ENCODE measurements at regions not wholly inside any gene's neighbourhood (a gene's known extent, or its start where the extent isn't known, plus 50 kb on each side); places are given as distances from the start of the nearest gene placed in this dataset.

DNA sequence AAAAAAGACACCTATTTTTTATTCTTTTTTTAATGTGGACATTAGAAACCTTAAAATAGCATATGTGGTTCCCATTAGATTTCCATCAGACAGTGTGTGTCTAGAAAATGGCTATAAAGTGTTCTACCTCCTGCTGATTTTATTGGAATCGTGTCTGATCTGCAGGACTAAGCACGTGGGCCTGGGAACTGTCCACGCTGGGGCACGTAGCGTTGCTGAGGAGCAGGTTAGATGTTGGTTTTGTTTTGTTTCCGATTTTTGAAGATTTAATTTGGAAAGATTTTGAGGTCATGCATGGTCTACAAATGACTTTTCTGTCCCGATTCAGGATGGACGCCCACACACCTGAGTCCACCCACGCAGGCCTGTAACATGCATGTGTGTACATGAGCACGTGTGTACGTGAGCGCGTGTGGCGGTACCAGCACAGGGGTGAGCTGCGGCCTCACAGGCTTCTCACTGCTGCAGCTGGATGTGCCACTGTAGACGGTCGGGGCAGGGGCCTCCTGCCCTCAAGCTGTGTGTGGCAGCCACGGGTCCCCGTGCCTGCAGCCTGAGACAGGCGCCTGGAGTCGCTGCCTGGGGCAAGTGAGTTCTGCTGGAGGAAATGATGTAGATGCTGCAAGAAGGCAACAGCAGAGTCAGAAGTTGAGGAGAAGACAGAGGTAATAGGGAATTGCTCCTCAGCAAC is 99.7 kb upstream of the CTDP1 start:
- no peak for DNase-seq

DNA sequence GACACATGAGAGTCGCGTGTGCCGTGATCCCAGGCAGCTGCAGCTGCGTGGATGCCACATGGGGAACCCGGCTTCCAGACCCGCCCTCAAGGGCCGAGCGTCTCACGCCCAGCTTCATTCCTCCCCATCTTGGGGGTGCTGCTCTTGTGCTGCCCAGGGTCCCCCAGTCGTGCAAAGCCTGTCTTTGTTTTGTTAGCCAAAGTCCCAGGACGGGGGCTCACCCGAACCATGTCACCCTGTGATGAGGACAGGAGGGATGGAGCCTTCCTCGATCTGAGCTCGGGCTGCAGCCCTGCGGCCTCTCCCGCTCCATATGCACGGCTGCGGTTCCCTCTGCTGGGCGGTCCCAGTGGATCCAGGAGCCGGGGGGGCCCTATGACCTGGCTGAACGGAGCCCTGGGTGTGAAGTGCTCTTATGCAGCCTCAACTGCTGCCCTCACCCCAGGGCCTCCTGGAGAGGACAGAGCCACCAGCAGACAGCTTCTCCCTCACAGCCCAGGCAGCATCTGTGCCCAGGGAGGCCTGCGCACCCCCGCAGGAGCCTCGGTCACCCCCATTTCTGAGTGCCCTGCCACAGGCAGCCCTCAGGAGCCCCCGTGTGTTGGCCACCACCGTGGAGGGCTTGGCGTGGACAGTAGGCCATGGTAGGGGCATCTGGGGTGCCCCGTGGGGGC is 99.0 kb upstream of the CTDP1 start:
- no peak for DNase-seq

GRCh38 chr18:79581406-79581805 is 98.2 kb upstream of the CTDP1 start:
- DNase-seq = no peak

- DNase-seq = no peak
Measured at GRCh38 chr18:79581911-79582310, 97.7 kb upstream of the CTDP1 start.

GRCh38 chr18:79582978-79583377 is 96.6 kb upstream of the CTDP1 start:
- no peak for DNase-seq

GRCh38 chr18:79583426-79583825 is 96.2 kb upstream of the CTDP1 start:
- DNase-seq = no peak

DNA sequence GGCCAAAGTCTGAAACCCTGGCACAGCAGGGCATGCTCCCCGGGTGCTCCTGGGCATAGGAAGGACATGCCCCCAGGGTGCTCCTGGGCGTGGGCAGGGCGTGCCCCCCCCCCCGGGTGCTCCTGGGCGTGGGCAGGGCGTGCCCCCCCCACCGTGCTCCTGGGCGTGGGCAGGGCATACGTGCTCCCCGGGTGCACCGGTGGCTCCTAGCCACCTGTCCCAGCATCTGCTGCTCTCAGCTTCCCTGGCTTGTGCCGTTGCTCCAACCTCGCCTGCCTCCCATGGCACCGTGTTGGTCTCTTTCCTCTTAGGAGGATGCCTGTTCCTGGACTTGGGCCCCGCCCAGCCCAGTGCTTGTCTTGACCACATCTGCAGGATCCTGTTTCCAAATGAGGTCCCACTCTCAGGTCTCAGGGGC is 95.6 kb upstream of the CTDP1 start:
- DNase-seq = peak; percentile 5

DNA sequence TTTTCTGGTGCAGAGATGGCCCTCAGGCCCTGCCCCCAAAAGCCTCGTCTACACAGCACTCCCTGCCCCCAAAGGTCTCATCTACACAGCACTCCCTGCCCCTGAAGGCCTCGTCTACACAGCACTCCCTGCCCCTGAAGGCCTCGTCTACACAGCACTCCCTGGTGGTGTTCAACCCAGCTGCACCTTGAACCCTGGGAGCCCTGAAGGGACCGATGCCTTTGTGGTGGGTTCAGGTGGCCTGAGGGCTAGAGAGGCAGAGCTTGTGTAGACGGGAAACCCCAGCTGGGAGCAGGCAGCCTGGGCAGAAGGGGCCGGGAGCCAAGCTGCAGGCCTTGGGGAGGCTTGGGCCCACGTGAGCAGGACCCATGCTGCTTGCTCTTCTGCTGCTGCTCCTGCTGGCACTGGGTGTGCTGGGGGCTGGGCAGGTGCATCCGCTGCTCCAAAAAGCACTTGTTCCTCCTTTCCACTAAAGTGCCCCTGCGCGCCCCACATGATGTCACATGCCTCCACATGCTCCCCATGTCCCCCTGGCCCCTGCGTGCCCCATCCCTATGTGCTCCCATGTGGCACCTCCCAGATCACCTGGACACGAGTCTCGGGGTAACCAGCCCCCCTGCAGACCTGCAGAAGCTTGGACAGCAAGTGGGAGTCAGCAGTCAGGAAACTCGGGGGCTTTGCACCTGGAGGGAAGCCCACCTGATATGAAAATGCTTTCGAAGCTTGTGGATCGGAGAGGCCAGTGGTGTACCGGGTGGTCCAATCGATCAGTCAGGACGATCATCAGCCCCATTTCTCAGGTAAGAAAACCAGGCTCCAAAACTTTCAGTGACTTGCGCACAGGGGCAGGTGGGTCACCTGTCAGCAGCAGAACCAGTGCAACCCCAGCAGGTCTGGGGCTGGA is 94.9 kb upstream of the CTDP1 start:
- DNase-seq = no peak

- DNase-seq = no peak
Measured at GRCh38 chr18:79585395-79586370, 93.9 kb upstream of the CTDP1 start.

GRCh38 chr18:79586436-79587225 is 93.0 kb upstream of the CTDP1 start:
- DNase-seq = no peak

DNA sequence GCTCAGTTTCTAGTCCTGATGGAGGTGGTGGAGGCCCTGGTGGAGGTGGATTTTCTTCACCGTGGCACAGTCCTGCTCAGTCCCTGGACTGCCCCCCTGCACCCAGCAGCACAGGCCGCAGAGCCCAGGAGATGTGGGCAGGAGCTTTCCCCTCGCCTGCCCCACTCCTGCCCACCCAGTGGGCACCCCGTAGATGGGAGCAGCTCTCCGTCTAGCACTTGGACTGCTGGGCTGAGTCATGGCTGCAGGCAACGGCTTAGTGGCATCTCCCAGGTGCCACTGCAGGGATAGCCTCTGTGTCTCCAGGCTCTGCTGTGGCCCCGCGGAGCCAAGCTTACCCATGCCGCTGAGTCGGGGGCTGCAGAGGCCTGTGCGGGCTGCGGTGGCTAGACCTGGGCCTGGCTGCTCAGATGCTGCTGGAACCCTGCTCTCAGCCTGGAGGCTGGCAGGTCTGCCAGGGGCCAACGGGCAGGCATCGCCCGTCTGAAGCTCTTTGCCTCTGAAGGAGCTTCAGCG is 92.3 kb upstream of the CTDP1 start:
- no peak for DNase-seq

DNA sequence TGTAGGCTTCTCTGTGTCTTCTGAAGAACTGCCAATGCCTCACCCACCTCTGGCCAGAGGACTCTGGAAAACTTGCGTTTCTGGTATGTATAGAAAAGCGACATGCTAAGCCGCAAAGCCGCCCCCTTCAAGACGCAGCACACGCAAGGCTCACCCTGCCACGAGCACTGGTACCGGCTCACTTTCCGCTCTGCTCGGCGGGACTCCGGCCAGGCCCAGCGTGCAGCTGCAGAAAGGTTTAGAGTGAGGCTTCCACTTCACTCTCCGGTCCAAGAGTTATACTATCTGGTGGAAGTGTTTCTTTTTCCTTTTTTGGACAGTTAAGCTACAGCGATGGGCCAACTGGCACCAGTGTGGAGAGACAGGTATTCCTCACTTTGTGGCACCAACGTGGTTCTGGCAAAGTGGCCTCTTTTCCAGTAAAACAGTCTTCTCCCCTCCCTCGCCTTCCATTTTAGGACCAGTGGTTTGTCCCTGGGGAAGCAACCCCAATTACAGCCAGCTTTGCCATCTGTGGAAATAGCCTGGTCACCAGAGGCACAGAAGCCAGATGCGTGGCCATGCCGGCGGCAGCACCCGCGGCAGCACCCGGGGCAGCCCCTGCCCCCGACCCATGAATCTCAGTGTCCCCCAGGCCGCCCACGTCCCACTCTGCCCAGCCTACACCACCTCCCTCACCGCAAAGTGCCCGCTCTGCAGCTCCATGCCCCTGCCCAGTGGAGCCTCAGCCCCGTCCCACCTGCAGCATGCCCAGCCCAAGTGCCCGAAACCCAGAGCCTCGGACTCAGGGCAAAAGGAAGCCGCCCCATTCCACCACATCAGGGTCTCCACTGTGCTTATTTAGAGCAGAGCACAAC is 91.6 kb upstream of the CTDP1 start:
- no peak for DNase-seq

DNA sequence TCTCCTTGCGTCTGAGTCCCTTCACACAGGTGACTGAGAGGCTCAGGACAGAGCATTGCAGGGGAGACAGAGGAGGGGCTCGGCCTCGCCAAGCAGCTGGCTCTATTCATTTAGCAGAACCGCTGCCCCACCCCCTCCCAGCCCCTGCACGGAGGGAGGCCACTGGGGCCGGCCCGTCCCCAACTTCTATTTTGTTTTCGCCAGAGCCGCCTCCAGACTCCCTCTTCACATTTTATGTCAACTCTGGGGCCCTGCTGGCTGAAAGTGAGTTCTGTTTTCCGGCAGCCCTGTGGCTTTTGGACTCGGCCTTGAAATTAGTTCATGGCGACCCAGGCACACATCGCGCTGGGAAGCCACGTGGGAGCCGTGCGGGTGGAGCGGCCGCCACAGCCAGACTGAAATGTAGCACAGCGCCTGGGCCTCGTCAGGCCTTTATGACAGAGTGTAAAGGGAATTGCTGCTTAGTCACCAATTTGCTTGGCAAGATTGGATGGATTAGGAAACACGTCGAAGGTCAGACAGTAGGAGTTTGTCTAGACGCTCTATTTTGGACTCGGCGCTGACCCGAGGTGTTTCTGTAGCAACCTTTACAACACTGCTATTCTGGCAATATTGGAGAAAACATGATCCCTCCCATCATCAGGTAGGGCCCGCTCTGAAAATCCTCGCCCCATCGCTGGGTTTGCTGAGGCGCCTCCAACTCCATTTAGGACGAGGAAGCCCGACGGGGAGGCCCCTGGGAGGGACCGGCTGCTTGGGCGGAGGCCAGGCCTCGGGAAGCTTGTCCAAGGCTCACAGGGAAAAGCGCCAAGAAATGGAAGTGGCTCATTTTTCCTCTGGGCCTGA is 90.7 kb upstream of the CTDP1 start:
- DNase-seq = peak; percentile 36

DNA sequence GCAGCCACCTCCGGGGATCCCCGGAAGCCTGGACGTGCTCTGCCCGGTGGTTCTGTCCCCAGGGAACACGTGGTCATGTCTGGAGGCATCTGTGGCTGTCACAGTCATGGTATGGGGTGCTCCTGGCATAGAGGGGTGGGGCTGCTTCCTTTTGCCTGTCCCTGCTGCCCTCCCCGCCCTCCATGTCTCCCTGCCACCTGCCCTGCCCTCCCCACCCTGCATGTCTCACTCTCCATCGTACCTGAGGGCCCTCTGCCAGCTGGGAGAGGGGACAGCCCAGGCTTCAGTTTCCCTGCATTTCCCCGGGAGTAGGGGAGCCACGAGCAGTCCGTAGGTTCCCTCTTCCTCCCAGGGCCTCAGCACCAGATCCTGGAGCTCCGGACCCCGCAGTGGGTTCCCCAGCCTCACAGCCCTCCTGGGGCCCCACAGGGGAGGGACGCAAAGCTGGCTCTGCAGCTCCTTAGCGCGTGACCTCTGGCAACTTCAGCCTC is 90.0 kb upstream of the CTDP1 start:
- DNase-seq = no peak

GRCh38 chr18:79590191-79591031 is 89.2 kb upstream of the CTDP1 start:
- no peak for DNase-seq

GRCh38 chr18:79591032-79591308 is 88.6 kb upstream of the CTDP1 start:
- no peak for DNase-seq

- DNase-seq = peak; percentile 25
Measured at GRCh38 chr18:79592684-79593083, 86.9 kb upstream of the CTDP1 start.

DNA sequence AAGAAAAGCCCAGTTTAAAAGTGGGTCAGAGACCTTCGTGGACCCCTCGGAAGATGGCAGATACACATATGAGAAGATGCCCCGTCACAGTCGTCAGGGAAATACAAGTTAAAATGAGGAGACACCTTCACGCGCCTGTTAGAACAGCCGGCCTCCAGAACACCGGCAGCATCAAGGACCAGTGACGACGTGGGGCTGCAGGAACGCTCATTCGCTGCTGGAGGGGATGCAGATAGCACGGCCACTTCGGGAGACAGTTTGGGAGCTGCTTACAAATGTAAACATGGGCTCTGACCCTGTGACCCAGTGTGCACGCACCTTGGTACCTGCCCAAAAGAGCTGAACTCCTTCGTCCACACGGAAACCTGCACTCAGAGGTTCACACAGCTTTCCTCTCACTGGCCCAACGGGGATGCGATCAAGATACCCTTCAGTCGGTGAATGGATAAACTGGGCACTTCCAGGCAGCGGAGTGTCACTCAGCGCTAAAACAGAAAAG is 83.7 kb upstream of the CTDP1 start:
- DNase-seq = no peak

Data from MV-4-11 (cell line).